HCT116 (cell line): ENCODE measurements at regions not wholly inside any gene's neighbourhood (a gene's known extent, or its start where the extent isn't known, plus 50 kb on each side); places are given as distances from the start of the nearest gene placed in this dataset.

Experiments used
- ATAC-seq: fragments of 200-7000 bp; cut with Tn5 transposase; 2 replicates; pipeline ENCODE4 v1.9.1; 2020; ENCODE audit warnings: mild to moderate bottlenecking, moderate library complexity
- BruUV-seq: library from RNA; stranded (reverse); fragments of 400-500 nt; replicated peaks from 2 replicates; lab custom pipeline; 2021; lab: Mats Ljungman, UMichigan
- CTCF ChIA-PET: fragments of 300-600 bp; sonication (Branson Sonifier 250); formaldehyde crosslinking; loops from one replicate; lab custom pipeline; 2021; ENCODE audit warnings: antibody characterized with exemption; lab: Charles Lee
- POLR2A ChIA-PET: fragments of 300-600, 350-600 bp; sonication (Branson Sonifier 250); formaldehyde crosslinking; loops from one replicate; lab custom pipeline; 2021; ENCODE audit warnings: antibody characterized with exemption; lab: Charles Lee
- RAD21 ChIA-PET, 2 experiments: fragments of 300-600 bp; sonication (Branson Sonifier 250); formaldehyde crosslinking; loops; one replicate each; lab custom pipeline; 2023; ENCODE audit warnings: low total read pairs in 2 of 2; ENCODE audit not compliant: uncharacterized antibody in 2 of 2, unreplicated experiment in 2 of 2, low non-redundant PET in 1 of 2; lab: Charles Lee
- DNase-seq: peaks from one replicate; pipeline ENCODE4 v3.0.0-alpha.2; 2010; ENCODE audit warnings: low read depth, low spot score
- H2AFZ ChIP-seq: fragments of 200-600 bp; shearing (Covaris generic), sonication (generic); 2 replicates; pipeline ENCODE4 v1.6.1; 2017; ENCODE audit warnings: low read depth, mixed run types, mixed read lengths, antibody characterized with exemption, low read length; ENCODE audit not compliant: poor library complexity, severe bottlenecking
- H3K27ac ChIP-seq: 2 replicates; pipeline ENCODE4 v1.5.1; 2012; ENCODE audit warnings: low read depth, low read length
- H3K27me3 ChIP-seq: fragments of 200-600 bp; sonication (generic); 2 replicates; pipeline ENCODE4 v1.6.1; 2016; ENCODE audit warnings: mixed run types, low read length, mixed read lengths; ENCODE audit not compliant: insufficient read depth
- H3K36me3 ChIP-seq, 2 experiments: fragments of 200-500 bp in 1 of 2; fragments of 200-600 bp in 1 of 2; sonication (Bioruptor generic) in 1 of 2; sonication (generic) in 1 of 2; 2 replicates each; pipeline versions ENCODE4 v1.5.1 to v1.6.1; 2014 to 2016; ENCODE audit warnings: low read length in 2 of 2, inconsistent platforms in 1 of 2, mixed read lengths in 1 of 2, mixed run types in 1 of 2; ENCODE audit not compliant: insufficient read depth in 2 of 2, control insufficient read depth in 1 of 2
- H3K4me1 ChIP-seq, 2 experiments: fragments of 200-600 bp in 1 of 2; sonication (generic) in 1 of 2; 2 replicates each; pipeline versions ENCODE4 v1.5.1 to v1.6.1; 2012 to 2017; ENCODE audit warnings: low read length in 2 of 2, inconsistent platforms in 1 of 2, mild to moderate bottlenecking in 1 of 2, mixed read lengths in 1 of 2, mixed run types in 1 of 2, moderate library complexity in 1 of 2; ENCODE audit not compliant: insufficient read depth in 2 of 2, control insufficient read depth in 1 of 2
- H3K4me2 ChIP-seq: fragments of 200-600 bp; sonication (generic); 2 replicates; pipeline ENCODE4 v1.6.1; 2017; ENCODE audit warnings: mixed run types, low read length, mixed read lengths
- H3K4me3 ChIP-seq, 2 experiments: fragments of 200-600 bp in 1 of 2; sonication (generic) in 1 of 2; replicated peaks in 1 of 2; 2 replicates each; pipeline ENCODE4 v1.5.1; 2011 to 2016; ENCODE audit warnings: low read length in 2 of 2, control low read depth in 1 of 2, low read depth in 1 of 2, mild to moderate bottlenecking in 1 of 2, mixed read lengths in 1 of 2, mixed run types in 1 of 2
- H3K79me2 ChIP-seq: fragments of 200-600 bp; sonication (generic); 2 replicates; pipeline ENCODE4 v1.6.1; 2017; ENCODE audit warnings: mild to moderate bottlenecking, mixed run types, low read length, moderate library complexity, mixed read lengths; ENCODE audit not compliant: insufficient read depth
- H3K9ac ChIP-seq: fragments of 200-600 bp; sonication (generic); 2 replicates; pipeline ENCODE4 v1.6.1; 2016; ENCODE audit warnings: low read length, mixed read lengths
- H3K9me2 ChIP-seq: fragments of 200-600 bp; sonication (generic), shearing (Covaris generic); 2 replicates; pipeline ENCODE4 v1.6.1; 2017; ENCODE audit warnings: mixed run types, mild to moderate bottlenecking, moderate library complexity; ENCODE audit not compliant: insufficient read depth
- H3K9me3 ChIP-seq, 2 experiments: fragments of 200-500 bp in 1 of 2; fragments of 200-600 bp in 1 of 2; sonication (Bioruptor generic) in 1 of 2; sonication (generic) in 1 of 2; 2 replicates each; pipeline ENCODE4 v1.6.1; 2014 to 2017; ENCODE audit warnings: low read length in 2 of 2, mixed read lengths in 2 of 2, inconsistent platforms in 1 of 2, low read depth in 1 of 2, mild to moderate bottlenecking in 1 of 2, mixed run types in 1 of 2, moderate library complexity in 1 of 2; ENCODE audit not compliant: control insufficient read depth in 1 of 2, insufficient read depth in 1 of 2
- H4K20me1 ChIP-seq: fragments of 200-600 bp; sonication (generic), shearing (Covaris generic); 2 replicates; pipeline ENCODE4 v1.6.1; 2017; ENCODE audit warnings: mixed run types, mild to moderate bottlenecking, moderate library complexity; ENCODE audit not compliant: insufficient read depth
- CBX3 ChIP-seq: IDR thresholded peaks from 2 replicates; pipeline ENCODE4 v1.6.1; 2012; ENCODE audit warnings: low read depth
- CEBPB ChIP-seq: IDR thresholded peaks from 2 replicates; pipeline ENCODE4 v1.6.1; 2012; ENCODE audit warnings: low read depth
- EGR1 ChIP-seq: IDR thresholded peaks from 2 replicates; pipeline ENCODE4 v1.6.1; 2012; ENCODE audit warnings: low read depth
- FOSL1 ChIP-seq: IDR thresholded peaks from 2 replicates; pipeline ENCODE4 v1.6.1; 2012; ENCODE audit warnings: low read depth
- JUND ChIP-seq: IDR thresholded peaks from 2 replicates; pipeline ENCODE4 v1.6.1; 2012
- MAX ChIP-seq: IDR thresholded peaks from 2 replicates; pipeline ENCODE4 v1.6.1; 2012
- POLR2A ChIP-seq: IDR thresholded peaks from 2 replicates; pipeline ENCODE4 v1.7.0; 2011; ENCODE audit warnings: borderline replicate concordance; ENCODE audit not compliant: insufficient read depth, insufficient read length; ENCODE audit errors: extremely low read depth
- POLR2AphosphoS5 ChIP-seq: IDR thresholded peaks from 2 replicates; pipeline ENCODE4 v1.6.1; 2011; ENCODE audit warnings: mild to moderate bottlenecking, low read depth, low read length, moderate library complexity
- RAD21 ChIP-seq: IDR thresholded peaks from 2 replicates; pipeline ENCODE4 v1.6.1; 2012; ENCODE audit warnings: low read depth, mild to moderate bottlenecking
- REST ChIP-seq: IDR thresholded peaks from 2 replicates; pipeline ENCODE4 v1.6.1; 2012; ENCODE audit warnings: low read depth
- SIN3A ChIP-seq: IDR thresholded peaks from 2 replicates; pipeline ENCODE4 v1.6.1; 2012; ENCODE audit warnings: low read depth
- SP1 ChIP-seq: IDR thresholded peaks from 2 replicates; pipeline ENCODE4 v1.6.1; 2012; ENCODE audit warnings: low read depth
- TCF7L2 ChIP-seq: IDR thresholded peaks from 2 replicates; pipeline ENCODE4 v1.7.0; 2011; ENCODE audit warnings: borderline replicate concordance, inconsistent platforms; ENCODE audit not compliant: insufficient read depth, insufficient read length; ENCODE audit errors: extremely low read depth
- YY1 ChIP-seq: IDR thresholded peaks from 2 replicates; pipeline ENCODE4 v1.6.1; 2011; ENCODE audit warnings: low read length, low read depth, moderate library complexity, mild to moderate bottlenecking; ENCODE audit not compliant: insufficient replicate concordance; ENCODE audit errors: extremely low read depth
- ZBTB33 ChIP-seq: IDR thresholded peaks from 2 replicates; pipeline ENCODE4 v1.6.1; 2011; ENCODE audit warnings: mild to moderate bottlenecking, low read length, moderate library complexity; ENCODE audit not compliant: insufficient replicate concordance; ENCODE audit errors: extremely low read depth
- ZFX ChIP-seq: fragments of 450-650 bp; IDR thresholded peaks from 2 replicates; pipeline ENCODE4 v1.6.1; 2017
- intact Hi-C: fragments of 100-400 bp; cut with micrococcal nuclease; formaldehyde crosslinking; loops from 2 replicates; pipeline ENCODE4 v1.10.0; 2022

- RAD21 ChIA-PET, result no interaction called here
- POLR2A ChIA-PET, result no interaction called here
- Histone ChIP-seq H3K9me2 (no peaks in the 10 kb centered on the region), H3K4me1 (no peaks in the 10 kb centered on the region), H4K20me1 (no peaks in the 10 kb centered on the region), H3K27ac (no peak overlapping the region), H3K4me3 (no peak overlapping the region), H3K27me3 (no peaks in the 10 kb centered on the region), H3K79me2 (no peaks in the 10 kb centered on the region), H3K4me2 (no peak overlapping the region), H3K36me3 (no peaks in the 10 kb centered on the region)
- CTCF ChIA-PET, result no interaction called here
- ATAC-seq (no peak), DNase-seq (no peak)
- BruUV-seq, result no TSS peak
- intact Hi-C loops, result no loop called here
- TF ChIP-seq JUND, result no peak
- TF ChIP-seq EGR1, result no peak
- no peak for TF ChIP-seq ZFX
- TF ChIP-seq, all 23 proteins: peak for 0
- H3K9ac ChIP-seq, result no peak overlapping the region
- no peak overlapping the region for H2AFZ ChIP-seq
- H3K9me3 ChIP-seq, result 0 out of 4 replicates have a peak, but pooled peaks cover 0 to 3% of the 10 kb centered on the region in 2 experiments
Measured at GRCh38 chr10:20631229-20631628, 265.9 kb downstream of the NEBL start.

GRCh38 chr10:20630092-20630643, 266.9 kb downstream of the NEBL start:
- no peak overlapping the region for H2AFZ ChIP-seq
- ATAC-seq (no peak), DNase-seq (no peak)
- no peaks in the 10 kb centered on the region for H3K4me1 ChIP-seq
- no peak overlapping the region for H3K27ac ChIP-seq
- no peaks in the 10 kb centered on the region for H3K36me3 ChIP-seq
- no peak overlapping the region for H3K4me3 ChIP-seq
- BruUV-seq, result no TSS peak
- H3K9me3 ChIP-seq, result peaks cover 0 to 3% of the 10 kb centered on the region in 2 experiments; a peak in 1 of 4 replicates
- intact Hi-C loops, result no loop called here
- no peaks in the 10 kb centered on the region for H3K9me2 ChIP-seq
- POLR2A ChIA-PET, result no interaction called here
- no peak overlapping the region for H3K9ac ChIP-seq
- H3K79me2 ChIP-seq, result no peaks in the 10 kb centered on the region
- no peaks in the 10 kb centered on the region for H3K27me3 ChIP-seq
- RAD21 ChIA-PET, result no interaction called here
- no peak overlapping the region for H3K4me2 ChIP-seq
- no peaks in the 10 kb centered on the region for H4K20me1 ChIP-seq
- CTCF ChIA-PET, result no interaction called here
- TF ChIP-seq ZBTB33, result no peak
- no peak for TF ChIP-seq TCF7L2
- no peak for TF ChIP-seq POLR2AphosphoS5
- no peak for TF ChIP-seq CEBPB
- TF ChIP-seq FOSL1, result no peak
- no peak for TF ChIP-seq MAX
- no peak for TF ChIP-seq RAD21
- no peak for TF ChIP-seq CBX3
- TF ChIP-seq JUND, result no peak
- no peak for TF ChIP-seq POLR2A
- TF ChIP-seq EGR1, result no peak
- no peak for TF ChIP-seq SP1
- TF ChIP-seq REST, result no peak
- TF ChIP-seq YY1, result no peak
- no peak for TF ChIP-seq SIN3A
